Spleen (tissue), 11 donors: ENCODE measurements at regions not wholly inside any gene's neighbourhood (a gene's known extent, or its start where the extent isn't known, plus 50 kb on each side); places are given as distances from the start of the nearest gene placed in this dataset.
"Not testable (repeated sequence)": the region's sequence is repeated elsewhere in the genome, so short reads cannot be mapped to it uniquely, and the experiment has no call there.

Experiments
- DNase-seq: peaks from one replicate; pipeline ENCODE4 v3.0.0-alpha.2; 2020
- H3K27ac ChIP-seq, 8 donors: fragments of 200-600 bp; sonication (generic) in 7 of 8; 1 replicate in 4 of 8; 2 replicates in 4 of 8; pipeline versions ENCODE4 v1.5.0 to v1.8.0; 2016 to 2021; ENCODE audit warnings: inconsistent platforms in 4 of 8, mild to moderate bottlenecking in 4 of 8, moderate library complexity in 1 of 8
- H3K27me3 ChIP-seq, 7 donors: fragments of 200-600 bp; sonication (generic) in 6 of 7; replicated peaks in 1 of 7; 1 replicate in 4 of 7; 2 replicates in 3 of 7; pipeline versions ENCODE4 v1.5.0 to v1.8.0; 2016 to 2021; ENCODE audit warnings: inconsistent platforms in 3 of 7, mild to moderate bottlenecking in 1 of 7
- H3K36me3 ChIP-seq, 6 donors: fragments of 200-600 bp; sonication (generic) in 5 of 6; 1 replicate in 4 of 6; 2 replicates in 2 of 6; pipeline versions ENCODE4 v1.5.0 to v1.8.0; 2016 to 2021; ENCODE audit warnings: inconsistent platforms in 2 of 6
- H3K4me1 ChIP-seq, 6 donors: fragments of 200-600 bp; sonication (generic) in 5 of 6; 1 replicate in 3 of 6; 2 replicates in 3 of 6; pipeline versions ENCODE4 v1.5.0 to v1.8.0; 2016 to 2021; ENCODE audit warnings: inconsistent platforms in 3 of 6
- H3K4me3 ChIP-seq, 8 donors: fragments of 200-600 bp; sonication (generic) in 7 of 8; 1 replicate in 4 of 8; 2 replicates in 4 of 8; pipeline versions ENCODE4 v1.5.0 to v1.8.0; 2016 to 2021; ENCODE audit warnings: inconsistent platforms in 4 of 8, mild to moderate bottlenecking in 4 of 8, moderate library complexity in 2 of 8
- H3K9me3 ChIP-seq, 8 donors: fragments of 200-600 bp; sonication (generic) in 7 of 8; 1 replicate in 4 of 8; 2 replicates in 4 of 8; pipeline versions ENCODE4 v1.5.0 to v1.8.0; 2016 to 2021; ENCODE audit warnings: inconsistent platforms in 4 of 8
- CTCF ChIP-seq, 11 experiments: fragments of 200-600 bp in 7 of 11; fragments of 450-650 bp in 4 of 11; sonication (generic) in 4 of 11; IDR thresholded peaks in 8 of 11; conservative IDR thresholded peaks in 3 of 11; 1 replicate in 7 of 11; 2 replicates in 4 of 11; pipeline versions ENCODE4 v1.4.0 to v1.8.0; 2016 to 2021; ENCODE audit warnings: antibody characterized with exemption in 11 of 11, inconsistent platforms in 4 of 11, mild to moderate bottlenecking in 1 of 11
- POLR2A ChIP-seq, 3 donors: fragments of 450-650 bp; IDR thresholded peaks; one replicate each; pipeline ENCODE4 v1.5.1; 2017; ENCODE audit warnings: antibody characterized with exemption in 3 of 3, mild to moderate bottlenecking in 1 of 3
- POLR2AphosphoS5 ChIP-seq, 3 donors: sonication (generic); formaldehyde crosslinking; IDR thresholded peaks; one replicate each; pipeline ENCODE4 v1.5.1; 2017; ENCODE audit warnings: antibody characterized with exemption in 3 of 3
- WGBS, 5 donors: extraction: QIAGEN DNeasy Blood & Tissue Kit in 3 of 5; methylation state at CpG; one replicate each; pipeline versions ENCODE4 v1.1.5 to v1.1.7; 2013 to 2018; 5-methylcytosine and 5-hydroxymethylcytosine counted together
- intact Hi-C: fragments of 100-400 bp; cut with DNase I; formaldehyde crosslinking; loops from one replicate; pipeline ENCODE4 v1.15.0; 2023; ENCODE audit warnings: low total_unique reads
- donor health status: healthy with polysubstance abuse.
- donor health status: DM: no; HTN: no; CAD: no; lungs with moderate emphysema.
- donor health status: DM: no; HTN: no; CAD: no.
- donor health status: Bipolar disorder and iron deficiency.
- donor health status: healthy.
- donor health status: DM: no; HTN: no; CAD: no.
- donor health status: DM: yes; HTN: yes; CAD: no.

- no peak overlapping the region for H3K27ac ChIP-seq
- peaks cover 0 to 9% (median 0%) of the 10 kb centered on the region in 7 donors for H3K27me3 ChIP-seq
- intact Hi-C loops, result no loop called here
- no peaks in the 10 kb centered on the region for H3K9me3 ChIP-seq
- no peaks in the 10 kb centered on the region for H3K4me1 ChIP-seq
- WGBS, 5 donors, result 10 to 31% (median 24%) methylated on average over 5 of the region's 5 CpGs
- no peak for DNase-seq
- no peak overlapping the region for H3K4me3 ChIP-seq
- H3K36me3 ChIP-seq, result no peaks in the 10 kb centered on the region
- TF ChIP-seq POLR2AphosphoS5 (IDR thresholded peaks at IDR 0.05), result no peak
- no peak for TF ChIP-seq POLR2A (IDR thresholded peaks at IDR 0.05)
- no peak for TF ChIP-seq CTCF (IDR thresholded peaks at IDR 0.05 in 8 of 11, conservative IDR thresholded peaks at IDR 0.05 in 3 of 11)
Observed at GRCh38 chrX:81979806-81980515, 778.1 kb downstream of the SH3BGRL start.

- H3K4me1 ChIP-seq, H3K27me3 ChIP-seq, H3K27ac ChIP-seq, H3K36me3 ChIP-seq, DNase-seq, intact Hi-C loops, H3K4me3 ChIP-seq: not testable (repeated sequence)
- 70 to 86% (median 84%) methylated on average over 2 of the region's 2 CpGs for WGBS, 5 donors
- H3K9me3 ChIP-seq, result peaks cover 0 to 13% (median 0%) of the 10 kb centered on the region in 8 donors
Observed at GRCh38 chrX:81987217-81987616, 785.3 kb downstream of the SH3BGRL start.

GRCh38 chrX:81996166-81996565 is 794.3 kb downstream of the SH3BGRL start:
- WGBS, 5 donors, result 73 to 90% (median 79%) methylated on average over 3 to 5 of the region's 5 CpGs
- H3K4me3 ChIP-seq, result no peak overlapping the region
- H3K4me1 ChIP-seq, result no peaks in the 10 kb centered on the region

GRCh38 chrX:82029571-82030218 is 827.8 kb downstream of the SH3BGRL start:
- no peak overlapping the region for H3K27ac ChIP-seq
- no peaks in the 10 kb centered on the region for H3K36me3 ChIP-seq
- WGBS, 5 donors, result 68 to 82% (median 75%) methylated on average over 6 to 10 of the region's 10 CpGs
- no peaks in the 10 kb centered on the region for H3K27me3 ChIP-seq
- TF ChIP-seq POLR2AphosphoS5 (IDR thresholded peaks at IDR 0.05), result no peak
- TF ChIP-seq CTCF (IDR thresholded peaks at IDR 0.05 in 8 of 11, conservative IDR thresholded peaks at IDR 0.05 in 3 of 11), result no peak
- TF ChIP-seq POLR2A (IDR thresholded peaks at IDR 0.05), result no peak
- no peaks in the 10 kb centered on the region for H3K4me1 ChIP-seq
- intact Hi-C loops, result no loop called here
- no peak overlapping the region for H3K4me3 ChIP-seq
- H3K9me3 ChIP-seq, result peaks cover 0 to 18% (median 4%) of the 10 kb centered on the region in 8 donors
- no peak for DNase-seq

More at GRCh38 chrX:81996166-81996565, 794.3 kb downstream of the SH3BGRL start:
- no peak for TF ChIP-seq POLR2A (IDR thresholded peaks at IDR 0.05)
- TF ChIP-seq POLR2AphosphoS5 (IDR thresholded peaks at IDR 0.05), result no peak
- TF ChIP-seq CTCF (IDR thresholded peaks at IDR 0.05 in 8 of 11, conservative IDR thresholded peaks at IDR 0.05 in 3 of 11), result no peak
- Histone ChIP-seq H3K9me3 (peaks cover 0 to 45% (median 12%) of the 10 kb centered on the region in 8 donors), H3K36me3 (no peaks in the 10 kb centered on the region), H3K27me3 (no peaks in the 10 kb centered on the region), H3K27ac (no peak overlapping the region)
- intact Hi-C loops, result no loop called here
- DNase-seq, result no peak
